HEK293T (cell line): ENCODE measurements at regions not wholly inside any gene's neighbourhood (a gene's known extent, or its start where the extent isn't known, plus 50 kb on each side); places are given as distances from the start of the nearest gene placed in this dataset.

ENCODE experiments used
- BHLHE40 ChIP-seq: fragments of 450-650 bp; IDR thresholded peaks from 2 replicates; pipeline ENCODE4 v1.6.1; 2016; ENCODE audit warnings: mild to moderate bottlenecking, moderate library complexity, borderline replicate concordance
- ELF4 ChIP-seq: fragments of 450-650 bp; IDR thresholded peaks from 2 replicates; pipeline ENCODE4 v1.6.1; 2017; ENCODE audit warnings: antibody characterized with exemption
- FOXM1 ChIP-seq: fragments of 450-650 bp; IDR thresholded peaks from 2 replicates; pipeline ENCODE4 v1.6.1; 2017; ENCODE audit warnings: mild to moderate bottlenecking, borderline replicate concordance
- HDGF ChIP-seq: fragments of 450-650 bp; IDR thresholded peaks from 2 replicates; pipeline ENCODE4 v1.6.1; 2017; ENCODE audit warnings: antibody characterized with exemption, borderline replicate concordance
- NFRKB ChIP-seq: fragments of 450-650 bp; IDR thresholded peaks from 2 replicates; pipeline ENCODE4 v1.6.1; 2016; ENCODE audit warnings: mild to moderate bottlenecking, moderate library complexity
- SP1 ChIP-seq: fragments of 450-650 bp; IDR thresholded peaks from 2 replicates; pipeline ENCODE4 v1.6.1; 2017
- TARDBP ChIP-seq: fragments of 450-650 bp; IDR thresholded peaks from 2 replicates; pipeline ENCODE4 v1.6.1; 2016
- TF ChIP-seq, protein P1 (sequence below): fragments of 450-650 bp; IDR thresholded peaks from 2 replicates; pipeline ENCODE4 v1.6.1; 2016

DNA sequence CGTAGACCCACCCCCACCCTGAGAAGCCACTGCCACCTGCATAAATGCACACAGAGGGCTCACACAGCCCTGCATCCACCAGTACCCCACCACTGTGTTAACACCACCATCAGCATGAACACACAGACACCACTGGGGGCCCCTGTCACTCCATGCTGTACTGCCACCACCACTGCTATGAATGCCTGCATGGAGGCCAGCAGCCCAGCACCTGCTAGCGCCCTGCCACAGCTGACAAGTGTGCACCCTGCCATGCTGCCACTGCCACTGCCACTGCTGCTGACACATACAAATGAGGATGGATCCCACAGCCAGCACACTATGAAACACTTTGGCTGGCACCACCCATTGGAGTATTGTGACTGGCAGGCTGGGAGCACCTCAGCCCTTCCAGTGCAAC, 361.0 kb downstream of the TAFA4 start:
- no peak for TF ChIP-seq NFRKB
- TF ChIP-seq FOXM1 = no peak
- TF ChIP-seq ELF4 = no peak
- no peak for TF ChIP-seq TARDBP
- TF ChIP-seq, protein P1, sequence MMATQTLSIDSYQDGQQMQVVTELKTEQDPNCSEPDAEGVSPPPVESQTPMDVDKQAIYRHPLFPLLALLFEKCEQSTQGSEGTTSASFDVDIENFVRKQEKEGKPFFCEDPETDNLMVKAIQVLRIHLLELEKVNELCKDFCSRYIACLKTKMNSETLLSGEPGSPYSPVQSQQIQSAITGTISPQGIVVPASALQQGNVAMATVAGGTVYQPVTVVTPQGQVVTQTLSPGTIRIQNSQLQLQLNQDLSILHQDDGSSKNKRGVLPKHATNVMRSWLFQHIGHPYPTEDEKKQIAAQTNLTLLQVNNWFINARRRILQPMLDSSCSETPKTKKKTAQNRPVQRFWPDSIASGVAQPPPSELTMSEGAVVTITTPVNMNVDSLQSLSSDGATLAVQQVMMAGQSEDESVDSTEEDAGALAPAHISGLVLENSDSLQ = no peak
- TF ChIP-seq SP1 = no peak
- TF ChIP-seq HDGF = no peak
- no peak for TF ChIP-seq BHLHE40
